ENCODE measurements at regions not wholly inside any gene's neighbourhood (a gene's known extent, or its start where the extent isn't known, plus 50 kb on each side); places are given as distances from the start of the nearest gene placed in this dataset.

GRCh38 chr2:128613876-128614275, 295.2 kb upstream of the HS6ST1 start:
- no peak for TF ChIP-seq POLR2AphosphoS5 (IDR thresholded peaks at IDR 0.05; ENCODE audit: insufficient read depth, low read depth, low read length)
- TF ChIP-seq EZH2 (IDR thresholded peaks at IDR 0.05; ENCODE audit: borderline replicate concordance, low read depth, low read length, severe bottlenecking): no peak
- no peak for TF ChIP-seq CTCF (IDR thresholded peaks at IDR 0.05; ENCODE audit: extremely low read depth in 1 of 2, insufficient read depth in 1 of 2, low read depth in 1 of 2, low read length in 2 of 2)
- no peak for TF ChIP-seq MAX (IDR thresholded peaks at IDR 0.05; ENCODE audit: insufficient read depth, insufficient read length)
- TF ChIP-seq POLR2A (IDR thresholded peaks at IDR 0.05; ENCODE audit: low read depth, low read length): no peak
- no peak for TF ChIP-seq JUN (IDR thresholded peaks at IDR 0.05; ENCODE audit: borderline replicate concordance, insufficient read depth, insufficient read length, low read depth)
- TF ChIP-seq FOS (IDR thresholded peaks at IDR 0.05; ENCODE audit: borderline replicate concordance, insufficient read depth, low read length): no peak
- TF ChIP-seq MYC (IDR thresholded peaks at IDR 0.05; ENCODE audit: low read depth, low read length): no peak
